ENCODE measurements at regions not wholly inside any gene's neighbourhood (a gene's known extent, or its start where the extent isn't known, plus 50 kb on each side); places are given as distances from the start of the nearest gene placed in this dataset.

DNA sequence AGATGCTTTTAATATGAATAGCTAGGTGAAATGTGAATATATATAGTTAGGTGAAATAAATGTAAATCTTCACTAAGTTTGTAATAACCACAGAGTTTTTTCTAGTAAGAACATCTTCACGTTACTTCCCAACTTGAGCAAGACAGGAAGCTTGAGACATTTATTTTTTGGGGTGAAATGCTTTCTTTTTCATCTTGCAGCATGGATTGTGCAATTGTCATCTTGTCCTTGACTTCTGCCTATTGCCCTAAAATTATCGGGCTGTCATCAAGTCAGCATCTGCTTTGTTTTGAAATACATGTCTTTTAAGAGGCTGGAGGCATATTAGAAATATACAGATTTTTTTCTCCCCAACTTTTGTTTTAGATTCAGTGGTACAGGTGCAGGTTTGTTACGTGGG is 433.9 kb downstream of the PCNX1 start:
- DNase-seq = no peak
- Histone ChIP-seq H3K36me3 (no peaks in the 10 kb centered on the region), H3K4me3 (no peak overlapping the region), H3K27ac (no peak overlapping the region), H3K9me3 (no peaks in the 10 kb centered on the region), H3K4me1 (peaks cover 8 to 21% (median 10%) of the 10 kb centered on the region in 3 donors), H3K27me3 (no peaks in the 10 kb centered on the region)
- no peak for FAIRE-seq
- WGBS, 2 donors = 90 to 91% methylated on average over 3 of the region's 3 CpGs
- TF ChIP-seq, protein P1, sequence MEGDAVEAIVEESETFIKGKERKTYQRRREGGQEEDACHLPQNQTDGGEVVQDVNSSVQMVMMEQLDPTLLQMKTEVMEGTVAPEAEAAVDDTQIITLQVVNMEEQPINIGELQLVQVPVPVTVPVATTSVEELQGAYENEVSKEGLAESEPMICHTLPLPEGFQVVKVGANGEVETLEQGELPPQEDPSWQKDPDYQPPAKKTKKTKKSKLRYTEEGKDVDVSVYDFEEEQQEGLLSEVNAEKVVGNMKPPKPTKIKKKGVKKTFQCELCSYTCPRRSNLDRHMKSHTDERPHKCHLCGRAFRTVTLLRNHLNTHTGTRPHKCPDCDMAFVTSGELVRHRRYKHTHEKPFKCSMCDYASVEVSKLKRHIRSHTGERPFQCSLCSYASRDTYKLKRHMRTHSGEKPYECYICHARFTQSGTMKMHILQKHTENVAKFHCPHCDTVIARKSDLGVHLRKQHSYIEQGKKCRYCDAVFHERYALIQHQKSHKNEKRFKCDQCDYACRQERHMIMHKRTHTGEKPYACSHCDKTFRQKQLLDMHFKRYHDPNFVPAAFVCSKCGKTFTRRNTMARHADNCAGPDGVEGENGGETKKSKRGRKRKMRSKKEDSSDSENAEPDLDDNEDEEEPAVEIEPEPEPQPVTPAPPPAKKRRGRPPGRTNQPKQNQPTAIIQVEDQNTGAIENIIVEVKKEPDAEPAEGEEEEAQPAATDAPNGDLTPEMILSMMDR (IDR thresholded peaks at IDR 0.05) = no peak
- no peak for ATAC-seq
- intact Hi-C loops (cut with DNase I) = no loop called here

DNA sequence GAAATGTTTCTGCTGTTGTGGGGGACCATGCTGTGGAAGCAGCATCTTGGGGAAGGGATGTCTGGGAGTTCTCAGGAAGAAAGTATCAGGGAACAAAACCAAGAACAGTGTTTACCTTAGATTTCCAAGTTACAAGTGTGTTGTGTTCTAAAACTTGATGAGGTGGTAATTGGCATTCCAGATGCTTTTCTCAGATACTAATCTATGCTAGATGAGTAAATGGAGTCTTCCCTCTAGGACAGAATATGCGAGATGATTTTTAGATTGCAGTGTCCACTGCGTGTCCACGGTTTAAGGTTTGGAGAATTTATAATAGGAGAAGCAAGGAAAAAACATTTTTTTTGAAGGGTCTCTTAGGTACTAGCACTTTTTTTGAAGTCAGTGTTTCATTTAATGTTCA is 436.5 kb downstream of the PCNX1 start:
- TF ChIP-seq, protein P1 (IDR thresholded peaks at IDR 0.05) = no peak
- no peak overlapping the region for H3K4me3 ChIP-seq
- peaks cover 8 to 21% (median 10%) of the 10 kb centered on the region in 3 donors for H3K4me1 ChIP-seq
- H3K27ac ChIP-seq = no peak overlapping the region
- no peak for DNase-seq
- no peaks in the 10 kb centered on the region for H3K9me3 ChIP-seq
- ATAC-seq = no peak
- no peaks in the 10 kb centered on the region for H3K27me3 ChIP-seq
- FAIRE-seq = no peak
- intact Hi-C loops (cut with DNase I) = no loop called here
- WGBS, 2 donors = 91 to 97% methylated on average over 3 of the region's 3 CpGs
- H3K36me3 ChIP-seq = no peaks in the 10 kb centered on the region

DNA sequence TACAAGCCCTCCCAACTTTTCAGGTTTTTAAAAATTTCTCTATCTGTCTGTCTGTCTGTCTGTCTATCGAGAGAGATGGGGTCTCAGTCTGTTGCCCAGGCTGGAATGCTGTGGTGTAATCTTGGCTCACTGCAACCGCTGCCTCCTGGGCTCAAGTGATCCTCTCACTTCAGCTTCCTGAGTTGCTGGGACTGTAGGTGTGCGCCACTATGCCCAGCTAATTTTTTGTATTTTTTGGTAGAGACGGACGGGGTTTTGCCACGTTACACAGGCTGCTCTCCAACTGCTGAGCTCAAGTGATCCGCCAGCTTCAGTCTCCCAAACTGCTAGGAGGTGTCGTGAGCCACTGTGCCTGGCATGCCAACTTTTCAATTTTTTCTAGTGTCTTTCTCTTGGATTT is 437.2 kb downstream of the PCNX1 start:
- no peak overlapping the region for H3K27ac ChIP-seq
- no peak for FAIRE-seq
- H3K36me3 ChIP-seq = no peaks in the 10 kb centered on the region
- WGBS, 2 donors = 95 to 98% methylated on average over 8 of the region's 8 CpGs
- no peak overlapping the region for H3K4me3 ChIP-seq
- intact Hi-C loops (cut with DNase I) = no loop called here
- H3K4me1 ChIP-seq = peaks cover 8 to 21% (median 10%) of the 10 kb centered on the region in 3 donors
- no peak for DNase-seq
- ATAC-seq = no peak
- H3K27me3 ChIP-seq = no peaks in the 10 kb centered on the region
- no peaks in the 10 kb centered on the region for H3K9me3 ChIP-seq
- TF ChIP-seq, protein P1 (IDR thresholded peaks at IDR 0.05) = no peak

DNA sequence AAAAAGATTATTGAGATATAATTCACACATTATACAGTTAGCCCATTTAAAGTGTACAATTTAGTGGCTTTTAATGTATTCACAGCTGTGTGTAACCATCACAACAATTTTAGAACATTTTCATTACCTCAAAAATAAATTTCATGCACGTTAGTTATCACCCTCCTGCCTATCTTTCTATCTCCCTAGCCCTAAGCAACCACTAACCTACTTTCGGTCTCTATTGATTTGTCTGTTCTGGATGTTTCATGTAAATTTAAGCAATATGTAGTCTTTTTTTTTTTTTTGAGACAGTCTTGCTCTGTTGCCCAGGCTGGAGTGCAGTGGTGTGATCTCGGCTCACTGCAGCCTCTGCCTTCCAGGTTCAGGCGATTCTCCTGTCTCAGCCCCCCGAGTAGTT is 439.4 kb downstream of the PCNX1 start:
- no peak overlapping the region for H3K4me3 ChIP-seq
- no peaks in the 10 kb centered on the region for H3K27me3 ChIP-seq
- H3K4me1 ChIP-seq = peaks cover 0 to 15% (median 3%) of the 10 kb centered on the region in 3 donors
- DNase-seq (no peak), ATAC-seq (no peak), FAIRE-seq (no peak)
- no peaks in the 10 kb centered on the region for H3K36me3 ChIP-seq
- intact Hi-C loops (cut with DNase I) = no loop called here
- 95% methylated on average over 5 of the region's 5 CpGs for WGBS, 2 donors
- TF ChIP-seq, protein P1 (IDR thresholded peaks at IDR 0.05) = no peak
- no peaks in the 10 kb centered on the region for H3K9me3 ChIP-seq
- H3K27ac ChIP-seq = no peak overlapping the region

DNA sequence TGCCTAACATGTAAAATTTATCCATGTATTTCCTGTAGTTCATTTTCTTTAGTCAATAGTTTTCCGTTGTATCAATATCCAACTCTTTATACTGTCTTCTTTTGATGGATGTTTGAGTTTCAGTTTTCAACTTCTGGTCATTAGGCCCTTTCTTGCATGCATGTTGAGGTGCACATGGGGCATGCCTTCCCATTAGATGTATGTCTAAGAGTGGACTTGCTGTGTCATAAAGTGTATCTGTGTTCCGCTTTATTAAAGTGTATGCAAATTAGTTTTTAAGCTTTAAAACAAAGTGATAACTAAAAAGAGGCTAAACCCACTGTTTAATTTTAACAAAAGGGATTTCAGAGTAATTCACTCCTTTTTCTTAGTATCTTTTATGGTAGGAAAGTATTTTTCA is 441.1 kb downstream of the PCNX1 start:
- no peak overlapping the region for H3K27ac ChIP-seq
- FAIRE-seq (no peak), ATAC-seq (no peak), DNase-seq (no peak)
- H3K27me3 ChIP-seq = no peaks in the 10 kb centered on the region
- TF ChIP-seq, protein P1 (IDR thresholded peaks at IDR 0.05) = no peak
- intact Hi-C loops (cut with DNase I) = no loop called here
- no peaks in the 10 kb centered on the region for H3K36me3 ChIP-seq
- no peak overlapping the region for H3K4me3 ChIP-seq
- no peaks in the 10 kb centered on the region for H3K9me3 ChIP-seq
- 97 to 99% methylated on average over 2 of the region's 2 CpGs for WGBS, 2 donors
- peaks cover 0 to 5% (median 0%) of the 10 kb centered on the region in 3 donors for H3K4me1 ChIP-seq
